Transverse colon (tissue), 4 donors: ENCODE measurements at regions not wholly inside any gene's neighbourhood (a gene's known extent, or its start where the extent isn't known, plus 50 kb on each side); places are given as distances from the start of the nearest gene placed in this dataset.

Experiments used
- DNase-seq: peaks from one replicate; pipeline ENCODE4 v3.0.0-alpha.2; 2019
- H3K27ac ChIP-seq, 4 donors: fragments of 200-600 bp; sonication (generic); 2 replicates each; pipeline ENCODE4 v1.5.1; 2016 to 2018; ENCODE audit warnings: inconsistent platforms in 4 of 4
- H3K27me3 ChIP-seq: fragments of 200-600 bp; sonication (generic); 2 replicates; pipeline ENCODE4 v1.5.1; 2017; ENCODE audit warnings: inconsistent platforms
- H3K36me3 ChIP-seq, 4 donors: fragments of 200-600 bp; sonication (generic); 2 replicates each; pipeline ENCODE4 v1.5.1; 2017 to 2019; ENCODE audit warnings: inconsistent platforms in 4 of 4
- H3K4me1 ChIP-seq, 4 donors: fragments of 200-600 bp; sonication (generic); 2 replicates each; pipeline ENCODE4 v1.5.1; 2017 to 2020; ENCODE audit warnings: inconsistent platforms in 4 of 4
- H3K4me3 ChIP-seq, 4 donors: fragments of 200-600 bp; sonication (generic); 1 replicate in 1 of 4; 2 replicates in 3 of 4; pipeline versions ENCODE4 v1.5.1 to v1.6.1; 2017 to 2019; ENCODE audit warnings: inconsistent platforms in 4 of 4
- H3K9me3 ChIP-seq, 2 donors: fragments of 200-600 bp; sonication (generic); 2 replicates each; pipeline ENCODE4 v1.5.1; 2017 to 2019; ENCODE audit warnings: inconsistent platforms in 2 of 2
- EP300 ChIP-seq: sonication (generic); formaldehyde crosslinking; IDR thresholded peaks from one replicate; pipeline ENCODE4 v1.6.1; 2017; ENCODE audit warnings: antibody characterized with exemption, low read depth
- POLR2A ChIP-seq: fragments of 450-650 bp; IDR thresholded peaks from one replicate; pipeline ENCODE4 v1.6.1; 2016; ENCODE audit warnings: antibody characterized with exemption, mild to moderate bottlenecking, moderate library complexity
- POLR2AphosphoS5 ChIP-seq, 3 donors: sonication (generic); formaldehyde crosslinking; IDR thresholded peaks; one replicate each; pipeline ENCODE4 v1.6.1; 2016; ENCODE audit warnings: antibody characterized with exemption in 3 of 3
- WGBS, 2 donors: methylation state at CpG; one replicate each; pipeline ENCODE4 v1.1.5; 2018; ENCODE audit warnings: low coverage in 1 of 2; 5-methylcytosine and 5-hydroxymethylcytosine counted together
- in situ Hi-C, 4 donors: fragments of 200-750 bp; cut with MboI; loops; one replicate each; pipeline versions ENCODE4 v1.15.0 to v1.15.1; 2017; ENCODE audit warnings: low sequenced_read_pairs in 3 of 4, low pct_ligation_motif_present in 1 of 4, low pct_unique_long_range_greater_than_20kb in 1 of 4
- intact Hi-C: fragments of 100-400 bp; cut with DNase I; formaldehyde crosslinking; loops from one replicate; pipeline ENCODE4 v1.15.1; 2023; ENCODE audit warnings: low total_unique reads
- TF ChIP-seq, protein P1 (sequence below), 5 experiments: fragments of 200-600 bp in 3 of 5; fragments of 450-650 bp in 2 of 5; sonication (generic) in 3 of 5; IDR thresholded peaks; 1 replicate in 2 of 5; 2 replicates in 3 of 5; pipeline ENCODE4 v1.5.1; 2016 to 2017; ENCODE audit warnings: antibody characterized with exemption in 5 of 5, inconsistent platforms in 3 of 5, mild to moderate bottlenecking in 2 of 5, moderate library complexity in 1 of 5

DNA sequence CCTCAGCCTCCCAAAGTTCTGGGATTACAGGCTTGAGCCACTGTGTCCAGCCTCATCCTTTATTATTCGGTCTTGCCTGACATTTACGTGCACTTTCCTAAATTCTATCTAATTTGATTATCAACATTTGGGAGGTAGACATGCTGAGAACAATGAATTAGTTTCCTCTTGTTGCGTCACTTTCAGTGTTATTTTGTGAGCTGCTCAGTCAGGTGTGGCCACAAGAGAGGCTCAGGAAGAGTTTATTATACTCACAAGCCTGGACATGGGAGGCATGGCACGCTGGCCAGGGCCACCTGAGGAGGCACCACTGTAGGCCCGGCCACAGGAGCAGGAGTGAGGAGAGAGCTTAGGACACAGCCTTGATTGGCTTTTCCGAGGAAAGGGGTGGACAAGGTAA is 59.7 kb upstream of the RBFOX2 start:
- no peaks in the 10 kb centered on the region for H3K4me1 ChIP-seq
- no peak overlapping the region for H3K27ac ChIP-seq
- 67 to 84% methylated on average over 2 to 6 of the region's 6 CpGs for WGBS, 2 donors
- in situ Hi-C loops = no loop called here
- intact Hi-C loops = no loop called here
- H3K4me3 ChIP-seq = no peak overlapping the region
- DNase-seq = no peak
- H3K9me3 ChIP-seq = no peaks in the 10 kb centered on the region
- H3K27me3 ChIP-seq = no peaks in the 10 kb centered on the region
- TF ChIP-seq POLR2A = no peak
- TF ChIP-seq, protein P1, sequence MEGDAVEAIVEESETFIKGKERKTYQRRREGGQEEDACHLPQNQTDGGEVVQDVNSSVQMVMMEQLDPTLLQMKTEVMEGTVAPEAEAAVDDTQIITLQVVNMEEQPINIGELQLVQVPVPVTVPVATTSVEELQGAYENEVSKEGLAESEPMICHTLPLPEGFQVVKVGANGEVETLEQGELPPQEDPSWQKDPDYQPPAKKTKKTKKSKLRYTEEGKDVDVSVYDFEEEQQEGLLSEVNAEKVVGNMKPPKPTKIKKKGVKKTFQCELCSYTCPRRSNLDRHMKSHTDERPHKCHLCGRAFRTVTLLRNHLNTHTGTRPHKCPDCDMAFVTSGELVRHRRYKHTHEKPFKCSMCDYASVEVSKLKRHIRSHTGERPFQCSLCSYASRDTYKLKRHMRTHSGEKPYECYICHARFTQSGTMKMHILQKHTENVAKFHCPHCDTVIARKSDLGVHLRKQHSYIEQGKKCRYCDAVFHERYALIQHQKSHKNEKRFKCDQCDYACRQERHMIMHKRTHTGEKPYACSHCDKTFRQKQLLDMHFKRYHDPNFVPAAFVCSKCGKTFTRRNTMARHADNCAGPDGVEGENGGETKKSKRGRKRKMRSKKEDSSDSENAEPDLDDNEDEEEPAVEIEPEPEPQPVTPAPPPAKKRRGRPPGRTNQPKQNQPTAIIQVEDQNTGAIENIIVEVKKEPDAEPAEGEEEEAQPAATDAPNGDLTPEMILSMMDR (IDR thresholded peaks at IDR 0.05) = no peak
- no peak for TF ChIP-seq POLR2AphosphoS5 (IDR thresholded peaks at IDR 0.05)
- no peak for TF ChIP-seq EP300
- H3K36me3 ChIP-seq = no peaks in the 10 kb centered on the region

DNA sequence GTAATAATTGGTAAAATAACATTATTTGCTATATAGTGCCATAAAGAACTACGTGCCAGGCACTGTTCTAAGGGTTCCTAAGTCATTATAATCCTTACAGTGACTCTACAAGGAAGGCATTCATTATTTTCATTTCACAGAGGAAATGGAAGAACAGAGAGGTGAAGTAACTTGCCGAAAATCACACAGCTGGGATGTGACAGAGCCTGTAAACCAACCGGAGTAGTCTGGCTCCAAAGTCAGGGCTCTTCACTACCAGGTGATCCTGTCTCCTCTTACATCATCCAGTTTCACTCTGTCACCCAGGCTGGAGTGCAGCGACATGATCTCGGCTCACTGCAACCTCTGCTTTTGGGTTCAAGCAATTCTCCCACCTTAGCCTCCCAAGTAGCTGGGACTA is 59.2 kb upstream of the RBFOX2 start:
- DNase-seq = no peak
- intact Hi-C loops = no loop called here
- TF ChIP-seq POLR2A (no peak), POLR2AphosphoS5 (IDR thresholded peaks at IDR 0.05) (no peak), EP300 (no peak)
- in situ Hi-C loops = no loop called here
- H3K4me1 ChIP-seq = no peaks in the 10 kb centered on the region
- WGBS, 2 donors = 82 to 86% methylated on average over 5 of the region's 5 CpGs
- H3K4me3 ChIP-seq = no peak overlapping the region
- H3K27ac ChIP-seq = no peak overlapping the region
- no peaks in the 10 kb centered on the region for H3K36me3 ChIP-seq
- no peaks in the 10 kb centered on the region for H3K9me3 ChIP-seq
- no peaks in the 10 kb centered on the region for H3K27me3 ChIP-seq

DNA sequence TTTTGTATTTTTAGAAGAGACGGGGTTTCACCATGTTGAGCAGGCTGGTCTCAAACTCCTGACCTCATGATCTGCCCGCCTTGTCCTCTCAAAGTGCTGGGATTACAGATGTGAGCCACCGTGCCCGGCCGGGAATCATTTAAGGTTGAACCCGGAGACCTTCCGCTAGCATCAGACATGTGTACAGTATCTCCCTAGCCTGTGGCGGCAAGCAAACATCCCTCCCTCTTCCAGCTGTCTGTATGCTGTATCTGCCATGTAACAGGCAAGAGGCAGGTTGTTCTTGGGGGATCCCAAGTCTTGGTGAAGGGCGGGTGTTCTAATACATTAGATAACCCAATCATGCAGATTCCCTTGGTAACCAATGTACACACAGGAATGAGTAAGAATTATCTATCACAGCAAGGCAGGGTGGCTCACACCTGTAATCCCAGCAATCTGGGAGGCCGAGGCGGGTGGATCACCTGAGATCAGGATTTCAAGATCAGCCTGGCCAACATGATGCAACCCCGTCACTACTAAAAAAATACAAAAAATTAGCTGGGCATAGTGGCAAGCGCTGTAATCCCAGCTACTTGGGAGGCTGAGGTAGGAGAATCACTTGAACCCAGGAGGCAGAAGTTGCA is 58.1 kb upstream of the RBFOX2 start:
- Histone ChIP-seq H3K9me3 (no peaks in the 10 kb centered on the region), H3K27ac (no peak overlapping the region), H3K27me3 (no peaks in the 10 kb centered on the region), H3K36me3 (no peaks in the 10 kb centered on the region), H3K4me3 (no peak overlapping the region), H3K4me1 (no peaks in the 10 kb centered on the region)
- intact Hi-C loops = no loop called here
- no peak for TF ChIP-seq EP300
- TF ChIP-seq, protein P1 (IDR thresholded peaks at IDR 0.05) = no peak
- no peak for TF ChIP-seq POLR2AphosphoS5 (IDR thresholded peaks at IDR 0.05)
- no peak for TF ChIP-seq POLR2A
- DNase-seq = no peak
- 91 to 100% methylated on average over 6 to 13 of the region's 13 CpGs for WGBS, 2 donors
- in situ Hi-C loops = no loop called here

DNA sequence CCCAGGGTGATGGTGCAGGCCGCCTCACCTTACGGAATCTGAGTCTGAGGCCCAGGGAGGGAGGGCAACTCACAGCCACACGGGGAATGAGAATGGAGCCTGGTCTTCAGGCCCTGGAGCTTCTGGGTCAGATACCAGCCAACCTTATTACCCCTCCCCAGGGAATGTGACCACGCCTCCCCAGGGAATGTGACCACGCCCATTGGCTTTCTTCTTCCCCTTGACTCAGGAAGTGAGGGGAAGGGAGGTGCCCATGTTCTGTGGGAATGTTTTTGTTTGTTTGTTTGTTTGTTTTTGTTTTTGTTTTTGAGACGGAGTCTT is 57.5 kb upstream of the RBFOX2 start:
- intact Hi-C loops = no loop called here
- WGBS, 2 donors = 86% methylated on average over 6 of the region's 6 CpGs; no CpG with 5 or more reads in 1 of the 2 donors
- no peaks in the 10 kb centered on the region for H3K9me3 ChIP-seq
- H3K27ac ChIP-seq = no peak overlapping the region
- no peaks in the 10 kb centered on the region for H3K36me3 ChIP-seq
- no peaks in the 10 kb centered on the region for H3K27me3 ChIP-seq
- TF ChIP-seq, protein P1 (IDR thresholded peaks at IDR 0.05) = no peak
- TF ChIP-seq POLR2AphosphoS5 (IDR thresholded peaks at IDR 0.05) (no peak), POLR2A (no peak), EP300 (no peak)
- H3K4me3 ChIP-seq = no peak overlapping the region
- no peaks in the 10 kb centered on the region for H3K4me1 ChIP-seq
- in situ Hi-C loops = no loop called here
- no peak for DNase-seq
